Sigmoid colon (tissue), 6 donors: ENCODE measurements at regions not wholly inside any gene's neighbourhood (a gene's known extent, or its start where the extent isn't known, plus 50 kb on each side); places are given as distances from the start of the nearest gene placed in this dataset.

Experiments
- DNase-seq: peaks from one replicate; pipeline ENCODE4 v3.0.0-alpha.2; 2019
- H3K27ac ChIP-seq, 4 donors: fragments of 200-600 bp; sonication (generic); one replicate each; pipeline ENCODE4 v1.5.1; 2016 to 2019; ENCODE audit warnings: mild to moderate bottlenecking in 1 of 4
- H3K27me3 ChIP-seq, 3 donors: fragments of 200-600 bp; sonication (generic); one replicate each; pipeline ENCODE4 v1.5.1; 2019; ENCODE audit warnings: mild to moderate bottlenecking in 1 of 3
- H3K36me3 ChIP-seq, 4 donors: fragments of 200-600 bp; sonication (generic); one replicate each; pipeline ENCODE4 v1.5.1; 2016 to 2019
- H3K4me1 ChIP-seq, 4 donors: fragments of 200-600 bp; sonication (generic); one replicate each; pipeline ENCODE4 v1.5.1; 2017 to 2019
- H3K4me3 ChIP-seq, 4 donors: fragments of 200-600 bp; sonication (generic); one replicate each; pipeline ENCODE4 v1.5.1; 2017 to 2019; ENCODE audit warnings: mild to moderate bottlenecking in 2 of 4, moderate library complexity in 1 of 4
- H3K9me3 ChIP-seq, 4 donors: fragments of 200-600 bp in 3 of 4; sonication (generic) in 3 of 4; one replicate each; pipeline versions ENCODE4 v1.5.1 to v1.6.1; 2013 to 2019
- EP300 ChIP-seq, 4 donors: sonication (generic); formaldehyde crosslinking; IDR thresholded peaks; one replicate each; pipeline ENCODE4 v1.6.1; 2017; ENCODE audit warnings: antibody characterized with exemption in 4 of 4
- POLR2A ChIP-seq, 2 donors: fragments of 450-650 bp; IDR thresholded peaks; one replicate each; pipeline ENCODE4 v1.6.1; 2016; ENCODE audit warnings: antibody characterized with exemption in 2 of 2, mild to moderate bottlenecking in 2 of 2, moderate library complexity in 2 of 2
- POLR2AphosphoS5 ChIP-seq, 4 donors: sonication (generic); formaldehyde crosslinking; IDR thresholded peaks; one replicate each; pipeline ENCODE4 v1.6.1; 2017; ENCODE audit warnings: antibody characterized with exemption in 4 of 4
- WGBS, 2 donors: extraction: QIAGEN DNeasy Blood & Tissue Kit; methylation state at CpG; one replicate each; pipeline ENCODE4 v1.1.7; 2013; 5-methylcytosine and 5-hydroxymethylcytosine counted together
- intact Hi-C: fragments of 100-400 bp; cut with DNase I; formaldehyde crosslinking; loops from one replicate; pipeline ENCODE4 v1.15.1; 2023
- TF ChIP-seq, protein P1 (sequence below), 4 experiments: fragments of 450-650 bp in 3 of 4; fragments of 200-600 bp in 1 of 4; IDR thresholded peaks; one replicate each; pipeline ENCODE4 v1.5.1; 2016 to 2019; ENCODE audit warnings: antibody characterized with exemption in 4 of 4, mild to moderate bottlenecking in 3 of 4, moderate library complexity in 2 of 4
- donor health status: healthy with polysubstance abuse.
- donor health status: healthy.

DNA sequence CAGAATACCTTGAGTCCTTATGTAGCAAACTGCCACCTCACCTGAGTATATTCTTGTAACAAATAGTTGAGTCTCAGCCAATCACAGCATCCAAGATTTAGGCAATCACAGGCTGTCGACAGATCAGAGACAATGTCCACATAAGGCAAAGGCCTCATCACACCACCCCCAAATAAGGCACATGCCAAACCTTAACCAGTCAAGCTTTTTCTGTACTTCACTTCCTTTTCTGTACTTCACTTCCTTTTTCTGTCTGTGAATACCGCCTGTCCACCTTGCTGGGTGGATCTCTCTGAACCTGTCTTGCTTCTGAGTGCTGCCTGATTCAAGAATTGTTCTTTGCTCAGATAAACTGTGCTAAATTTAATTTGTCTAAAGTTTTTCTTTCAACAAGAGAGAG is 210.4 kb upstream of the N4BP1 start:
- TF ChIP-seq POLR2AphosphoS5 (IDR thresholded peaks at IDR 0.05) (no peak), EP300 (IDR thresholded peaks at IDR 0.05) (no peak), POLR2A (IDR thresholded peaks at IDR 0.05) (no peak)
- TF ChIP-seq, protein P1, sequence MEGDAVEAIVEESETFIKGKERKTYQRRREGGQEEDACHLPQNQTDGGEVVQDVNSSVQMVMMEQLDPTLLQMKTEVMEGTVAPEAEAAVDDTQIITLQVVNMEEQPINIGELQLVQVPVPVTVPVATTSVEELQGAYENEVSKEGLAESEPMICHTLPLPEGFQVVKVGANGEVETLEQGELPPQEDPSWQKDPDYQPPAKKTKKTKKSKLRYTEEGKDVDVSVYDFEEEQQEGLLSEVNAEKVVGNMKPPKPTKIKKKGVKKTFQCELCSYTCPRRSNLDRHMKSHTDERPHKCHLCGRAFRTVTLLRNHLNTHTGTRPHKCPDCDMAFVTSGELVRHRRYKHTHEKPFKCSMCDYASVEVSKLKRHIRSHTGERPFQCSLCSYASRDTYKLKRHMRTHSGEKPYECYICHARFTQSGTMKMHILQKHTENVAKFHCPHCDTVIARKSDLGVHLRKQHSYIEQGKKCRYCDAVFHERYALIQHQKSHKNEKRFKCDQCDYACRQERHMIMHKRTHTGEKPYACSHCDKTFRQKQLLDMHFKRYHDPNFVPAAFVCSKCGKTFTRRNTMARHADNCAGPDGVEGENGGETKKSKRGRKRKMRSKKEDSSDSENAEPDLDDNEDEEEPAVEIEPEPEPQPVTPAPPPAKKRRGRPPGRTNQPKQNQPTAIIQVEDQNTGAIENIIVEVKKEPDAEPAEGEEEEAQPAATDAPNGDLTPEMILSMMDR (IDR thresholded peaks at IDR 0.05): no peak
- Histone ChIP-seq H3K36me3 (no peaks in the 10 kb centered on the region), H3K27me3 (no peaks in the 10 kb centered on the region), H3K9me3 (no peaks in the 10 kb centered on the region), H3K4me1 (no peaks in the 10 kb centered on the region), H3K27ac (no peak overlapping the region), H3K4me3 (no peak overlapping the region)
- no peak for DNase-seq
- intact Hi-C loops: no loop called here
- 52 to 70% methylated on average over 2 of the region's 2 CpGs for WGBS, 2 donors

DNA sequence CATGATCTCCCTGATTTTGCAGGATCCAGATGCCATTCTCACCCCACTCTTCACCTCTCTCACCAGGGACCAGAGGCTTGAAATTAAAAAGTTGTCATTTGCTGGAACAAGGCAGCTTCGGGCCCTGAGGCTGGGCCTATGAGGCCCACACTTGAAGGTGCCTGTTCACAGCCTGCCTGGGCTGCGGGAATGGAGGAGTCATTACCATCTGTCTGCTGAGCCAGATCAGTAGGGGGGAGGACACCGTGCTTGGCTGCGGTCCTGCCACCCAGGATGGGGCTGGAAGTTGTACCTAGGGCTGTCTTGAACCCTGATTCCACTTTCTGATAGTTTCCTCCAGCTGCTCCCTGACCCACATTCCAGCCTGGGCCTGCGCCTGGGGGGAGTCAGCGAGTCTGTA is 208.3 kb upstream of the N4BP1 start:
- Histone ChIP-seq H3K9me3 (no peaks in the 10 kb centered on the region), H3K4me3 (no peak overlapping the region), H3K4me1 (no peaks in the 10 kb centered on the region), H3K36me3 (no peaks in the 10 kb centered on the region), H3K27ac (no peak overlapping the region), H3K27me3 (no peaks in the 10 kb centered on the region)
- TF ChIP-seq, protein P1 (IDR thresholded peaks at IDR 0.05): no peak
- TF ChIP-seq POLR2AphosphoS5 (IDR thresholded peaks at IDR 0.05) (no peak), POLR2A (IDR thresholded peaks at IDR 0.05) (no peak), EP300 (IDR thresholded peaks at IDR 0.05) (no peak)
- DNase-seq: no peak
- intact Hi-C loops: no loop called here
- 77 to 83% methylated on average over 6 of the region's 6 CpGs for WGBS, 2 donors

DNA sequence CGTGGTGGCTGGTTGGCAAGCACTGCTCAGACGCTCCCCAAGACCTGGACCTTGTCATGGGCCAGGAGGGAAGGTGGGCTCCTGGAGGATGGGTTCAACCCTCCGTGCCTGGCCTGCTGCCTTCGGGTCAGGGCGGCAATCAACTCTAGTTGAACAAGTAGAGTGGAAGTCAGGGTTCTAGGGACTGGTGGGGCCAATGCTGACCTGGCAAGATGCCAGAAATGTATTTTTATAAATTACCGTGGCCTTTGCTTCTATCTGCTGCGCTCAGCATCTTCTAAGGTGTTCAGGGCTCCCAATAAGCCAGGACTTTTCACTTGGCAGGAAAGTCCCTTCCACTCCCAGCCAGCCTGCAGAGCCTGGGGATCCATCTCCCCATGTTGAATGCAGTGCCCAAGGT is 207.1 kb upstream of the N4BP1 start:
- H3K27ac ChIP-seq: no peak overlapping the region
- no peaks in the 10 kb centered on the region for H3K4me1 ChIP-seq
- H3K36me3 ChIP-seq: no peaks in the 10 kb centered on the region
- DNase-seq: no peak
- TF ChIP-seq, protein P1 (IDR thresholded peaks at IDR 0.05): no peak
- TF ChIP-seq EP300 (IDR thresholded peaks at IDR 0.05): no peak
- TF ChIP-seq POLR2A (IDR thresholded peaks at IDR 0.05): no peak
- no peak for TF ChIP-seq POLR2AphosphoS5 (IDR thresholded peaks at IDR 0.05)
- intact Hi-C loops: no loop called here
- peaks cover 0 to 8% (median 5%) of the 10 kb centered on the region in 3 donors for H3K27me3 ChIP-seq
- H3K9me3 ChIP-seq: no peaks in the 10 kb centered on the region
- no peak overlapping the region for H3K4me3 ChIP-seq
- WGBS, 2 donors: 75 to 88% methylated on average over 7 of the region's 7 CpGs

DNA sequence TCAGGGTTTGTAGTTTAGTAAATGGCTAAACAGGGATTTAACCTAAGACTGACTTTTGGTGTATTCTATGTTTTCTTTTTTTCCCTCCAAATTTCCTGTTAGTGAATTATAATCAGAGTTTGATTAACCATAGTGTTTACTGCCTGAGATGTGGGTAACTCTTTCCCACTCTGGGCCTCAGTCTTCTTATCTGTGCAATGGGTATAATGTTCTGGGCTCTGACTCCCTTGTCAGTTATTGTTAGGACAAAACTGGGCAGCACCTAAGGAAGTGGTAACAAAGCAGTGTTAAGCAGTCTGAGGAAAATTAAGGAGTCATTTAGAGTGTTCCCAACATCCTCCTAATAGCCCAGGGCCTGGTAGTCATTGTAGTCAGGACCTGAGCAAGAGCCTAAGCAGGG is 206.4 kb upstream of the N4BP1 start:
- TF ChIP-seq POLR2AphosphoS5 (IDR thresholded peaks at IDR 0.05) (no peak), EP300 (IDR thresholded peaks at IDR 0.05) (no peak), POLR2A (IDR thresholded peaks at IDR 0.05) (no peak)
- TF ChIP-seq, protein P1 (IDR thresholded peaks at IDR 0.05): no peak
- Histone ChIP-seq H3K27me3 (peaks cover 0 to 15% (median 12%) of the 10 kb centered on the region in 3 donors), H3K9me3 (no peaks in the 10 kb centered on the region), H3K27ac (no peak overlapping the region), H3K4me3 (no peak overlapping the region), H3K36me3 (no peaks in the 10 kb centered on the region), H3K4me1 (no peaks in the 10 kb centered on the region)
- intact Hi-C loops: no loop called here
- DNase-seq: no peak

DNA sequence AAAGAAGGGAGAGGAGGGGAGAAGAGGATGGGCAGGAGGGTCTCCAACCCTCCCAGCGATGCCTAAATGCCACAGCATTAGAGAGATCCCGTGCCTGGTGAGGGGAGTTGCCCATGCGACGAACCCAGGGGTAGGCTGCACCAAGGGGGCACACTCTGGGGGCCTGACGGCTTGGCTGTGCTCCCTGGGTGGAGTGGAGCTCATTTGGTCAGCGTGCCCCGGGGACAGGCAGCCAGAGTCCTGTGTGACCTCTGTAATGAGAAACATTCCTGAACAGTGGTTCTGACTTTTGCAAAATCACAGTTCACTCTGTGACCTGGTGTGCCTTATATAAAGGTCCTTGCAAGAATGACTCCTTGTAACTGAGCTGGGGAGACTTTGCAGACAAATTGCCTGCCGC is 205.0 kb upstream of the N4BP1 start:
- H3K36me3 ChIP-seq: no peaks in the 10 kb centered on the region
- TF ChIP-seq POLR2AphosphoS5 (IDR thresholded peaks at IDR 0.05): no peak
- no peak for TF ChIP-seq POLR2A (IDR thresholded peaks at IDR 0.05)
- TF ChIP-seq, protein P1 (IDR thresholded peaks at IDR 0.05): no peak
- no peak for TF ChIP-seq EP300 (IDR thresholded peaks at IDR 0.05)
- peaks cover 10 to 29% (median 26%) of the 10 kb centered on the region in 3 donors for H3K27me3 ChIP-seq
- no peaks in the 10 kb centered on the region for H3K9me3 ChIP-seq
- no peak overlapping the region for H3K27ac ChIP-seq
- 69 to 74% methylated on average over 8 of the region's 8 CpGs for WGBS, 2 donors
- intact Hi-C loops: no loop called here
- no peak for DNase-seq
- H3K4me3 ChIP-seq: no peak overlapping the region
- H3K4me1 ChIP-seq: peaks cover 0 to 12% (median 11%) of the 10 kb centered on the region in 4 donors
